ENCODE measurements at regions not wholly inside any gene's neighbourhood (a gene's known extent, or its start where the extent isn't known, plus 50 kb on each side); places are given as distances from the start of the nearest gene placed in this dataset.
A peak's percentile ranks its signal among the peaks of the same experiment; 100 is the strongest.

- ChIA-PET CTCF (interaction anchor here (0.6 kb wide), 1 partner anchor 21 kb away, joined by 3 read pairs; no protein-coding TSS in a partner anchor), POLR2A (interaction anchor here (0.7 kb wide), 1 partner anchor 721 kb away, joined by 3 read pairs; no protein-coding TSS in a partner anchor)
- Histone ChIP-seq H3K36me3 (ENCODE audit: control insufficient read depth in 2 of 3, insufficient read depth in 3 of 3, low read length in 3 of 3) (no peaks in the 10 kb centered on the region), H3K4me1 (ENCODE audit: control insufficient read depth in 2 of 2, insufficient read depth in 2 of 2, low read length in 2 of 2) (no peaks in the 10 kb centered on the region), H3K27me3 (ENCODE audit: control insufficient read depth in 2 of 2, insufficient read depth in 2 of 2, low read length in 2 of 2) (no peaks in the 10 kb centered on the region), H3K9me3 (ENCODE audit: control insufficient read depth in 2 of 3, low read length in 3 of 3) (no peaks in the 10 kb centered on the region), H3K4me3 (ENCODE audit: low read length) (no peak overlapping the region), H3K27ac (ENCODE audit: low read depth, low read length) (no peak overlapping the region)
- peaks cover 0 to 17% (median 0%) of the 10 kb centered on the region in 11 donors for H3K9me3 Mint-ChIP-seq
- intact Hi-C loops (cut with micrococcal nuclease): loop anchor here in 1 of 2 donors (5.0 kb wide), 1 partner anchor 85 kb away; no protein-coding TSS in a partner anchor
- peaks cover 0 to 15% (median 0%) of the 10 kb centered on the region in 5 donors for H3K27me3 Mint-ChIP-seq
- H3K36me3 Mint-ChIP-seq: peaks cover 0 to 14% (median 0%) of the 10 kb centered on the region in 5 donors
- ATAC-seq (no peak), DNase-seq (no peak)
- peaks cover 0 to 37% (median 0%) of the 10 kb centered on the region in 7 donors for H3K4me1 Mint-ChIP-seq
- no peak overlapping the region for H3K27ac Mint-ChIP-seq
- H3K4me3 Mint-ChIP-seq: peak overlapping the region in 1 of 10 donors; percentile 42
Measured at GRCh38 chr7:17057143-17057509, 175.3 kb upstream of the AGR3 start.

GRCh38 chr7:17058568-17058967, 176.8 kb upstream of the AGR3 start:
- CTCF ChIA-PET: no interaction called here
- POLR2A ChIA-PET: interaction anchor here (0.7 kb wide), 1 partner anchor 33 kb away, joined by 4 read pairs; no protein-coding TSS in a partner anchor
- Histone ChIP-seq H3K9me3 (ENCODE audit: control insufficient read depth in 2 of 3, low read length in 3 of 3) (no peaks in the 10 kb centered on the region), H3K4me1 (ENCODE audit: control insufficient read depth in 2 of 2, insufficient read depth in 2 of 2, low read length in 2 of 2) (no peaks in the 10 kb centered on the region), H3K36me3 (ENCODE audit: control insufficient read depth in 2 of 3, insufficient read depth in 3 of 3, low read length in 3 of 3) (no peaks in the 10 kb centered on the region), H3K4me3 (ENCODE audit: low read length) (no peak overlapping the region), H3K27ac (ENCODE audit: low read depth, low read length) (no peak overlapping the region), H3K27me3 (ENCODE audit: control insufficient read depth in 2 of 2, insufficient read depth in 2 of 2, low read length in 2 of 2) (no peaks in the 10 kb centered on the region)
- H3K36me3 Mint-ChIP-seq: peaks cover 0 to 8% (median 0%) of the 10 kb centered on the region in 5 donors
- H3K27ac Mint-ChIP-seq: no peak overlapping the region
- intact Hi-C loops (cut with micrococcal nuclease): loop anchor here in 1 of 2 donors (5.0 kb wide), 1 partner anchor 84 kb away; no protein-coding TSS in a partner anchor
- peaks cover 0 to 49% (median 0%) of the 10 kb centered on the region in 7 donors for H3K4me1 Mint-ChIP-seq
- peaks cover 0 to 12% (median 0%) of the 10 kb centered on the region in 11 donors for H3K9me3 Mint-ChIP-seq
- peak; percentile 55 for ATAC-seq
- H3K4me3 Mint-ChIP-seq: no peak overlapping the region
- peaks cover 0 to 8% (median 0%) of the 10 kb centered on the region in 5 donors for H3K27me3 Mint-ChIP-seq
- DNase-seq: no peak

DNA sequence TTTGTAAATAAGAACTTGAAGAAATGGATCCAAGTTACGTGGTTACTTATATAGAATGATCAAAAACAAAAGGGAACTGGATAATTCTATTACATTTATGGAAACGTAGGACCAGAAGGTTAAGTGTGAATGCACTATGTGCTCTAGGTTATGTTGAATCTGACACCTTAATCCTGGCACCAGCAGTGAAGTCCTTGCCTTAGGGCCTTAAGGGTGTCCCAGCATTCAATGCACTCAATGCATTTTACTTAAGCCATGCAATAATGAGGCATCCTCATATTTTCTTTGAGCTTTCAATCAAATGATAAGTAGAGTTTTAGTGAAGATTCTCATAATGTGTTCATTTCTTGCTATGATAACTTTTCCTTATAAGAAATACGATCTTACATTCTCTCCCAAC, 178.3 kb upstream of the AGR3 start:
- H3K27me3 Mint-ChIP-seq: no peaks in the 10 kb centered on the region
- Histone ChIP-seq H3K9me3 (ENCODE audit: control insufficient read depth in 2 of 3, low read length in 3 of 3) (no peaks in the 10 kb centered on the region), H3K4me3 (ENCODE audit: low read length) (no peak overlapping the region), H3K27me3 (ENCODE audit: control insufficient read depth in 2 of 2, insufficient read depth in 2 of 2, low read length in 2 of 2) (no peaks in the 10 kb centered on the region), H3K36me3 (ENCODE audit: control insufficient read depth in 2 of 3, insufficient read depth in 3 of 3, low read length in 3 of 3) (no peaks in the 10 kb centered on the region), H3K4me1 (ENCODE audit: control insufficient read depth in 2 of 2, insufficient read depth in 2 of 2, low read length in 2 of 2) (no peaks in the 10 kb centered on the region), H3K27ac (ENCODE audit: low read depth, low read length) (no peak overlapping the region)
- intact Hi-C loops (cut with micrococcal nuclease): loop anchor here in 1 of 2 donors (5.0 kb wide), 1 partner anchor 472 kb away; no protein-coding TSS in a partner anchor
- H3K4me1 Mint-ChIP-seq: peaks cover 0 to 46% (median 0%) of the 10 kb centered on the region in 7 donors
- H3K36me3 Mint-ChIP-seq: peaks cover 0 to 6% (median 0%) of the 10 kb centered on the region in 5 donors
- CTCF ChIA-PET: no interaction called here
- ATAC-seq: no peak
- no peak overlapping the region for H3K4me3 Mint-ChIP-seq
- POLR2A ChIA-PET: no interaction called here
- H3K9me3 Mint-ChIP-seq: peaks cover 0 to 9% (median 0%) of the 10 kb centered on the region in 11 donors
- H3K27ac Mint-ChIP-seq: no peak overlapping the region
- DNase-seq: no peak

GRCh38 chr7:17061443-17061842, 179.7 kb upstream of the AGR3 start:
- POLR2A ChIA-PET: no interaction called here
- Histone ChIP-seq H3K27me3 (ENCODE audit: control insufficient read depth in 2 of 2, insufficient read depth in 2 of 2, low read length in 2 of 2) (no peaks in the 10 kb centered on the region), H3K4me1 (ENCODE audit: control insufficient read depth in 2 of 2, insufficient read depth in 2 of 2, low read length in 2 of 2) (no peaks in the 10 kb centered on the region), H3K4me3 (ENCODE audit: low read length) (no peak overlapping the region), H3K36me3 (ENCODE audit: control insufficient read depth in 2 of 3, insufficient read depth in 3 of 3, low read length in 3 of 3) (no peaks in the 10 kb centered on the region), H3K9me3 (ENCODE audit: control insufficient read depth in 2 of 3, low read length in 3 of 3) (no peaks in the 10 kb centered on the region), H3K27ac (ENCODE audit: low read depth, low read length) (no peak overlapping the region)
- Mint-ChIP-seq H3K27me3 (peaks cover 0 to 5% (median 0%) of the 10 kb centered on the region in 5 donors), H3K36me3 (peaks cover 0 to 6% (median 0%) of the 10 kb centered on the region in 5 donors), H3K27ac (no peak overlapping the region), H3K4me1 (peaks cover 0 to 39% (median 0%) of the 10 kb centered on the region in 7 donors), H3K4me3 (no peak overlapping the region), H3K9me3 (peaks cover 0 to 3% (median 0%) of the 10 kb centered on the region in 11 donors)
- CTCF ChIA-PET: interaction anchor here (3.7 kb wide), 1 partner anchor 240 kb away, joined by 18 read pairs; no protein-coding TSS in a partner anchor
- ATAC-seq: no peak
- DNase-seq: no peak
- intact Hi-C loops (cut with micrococcal nuclease): loop anchor here in 1 of 2 donors (5.0 kb wide), 1 partner anchor 471 kb away; no protein-coding TSS in a partner anchor

GRCh38 chr7:17062151-17063044, 180.6 kb upstream of the AGR3 start:
- CTCF ChIA-PET: interaction anchor here (0.6 to 3.7 kb wide), 5 partner anchors 12 to 436 kb away, joined by 3 to 18 read pairs (median 3); no protein-coding TSS in a partner anchor
- H3K27me3 ChIP-seq (ENCODE audit: control insufficient read depth in 2 of 2, insufficient read depth in 2 of 2, low read length in 2 of 2): no peaks in the 10 kb centered on the region
- H3K36me3 Mint-ChIP-seq: peaks cover 0 to 6% (median 0%) of the 10 kb centered on the region in 5 donors
- POLR2A ChIA-PET: no interaction called here
- H3K9me3 ChIP-seq (ENCODE audit: control insufficient read depth in 2 of 3, low read length in 3 of 3): no peaks in the 10 kb centered on the region
- no peak overlapping the region for H3K27ac Mint-ChIP-seq
- H3K4me3 ChIP-seq (ENCODE audit: low read length): no peak overlapping the region
- peaks cover 0 to 5% (median 0%) of the 10 kb centered on the region in 5 donors for H3K27me3 Mint-ChIP-seq
- no peaks in the 10 kb centered on the region for H3K36me3 ChIP-seq (ENCODE audit: control insufficient read depth in 2 of 3, insufficient read depth in 3 of 3, low read length in 3 of 3)
- no peaks in the 10 kb centered on the region for H3K4me1 ChIP-seq (ENCODE audit: control insufficient read depth in 2 of 2, insufficient read depth in 2 of 2, low read length in 2 of 2)
- DNase-seq (no peak), ATAC-seq (no peak)
- H3K27ac ChIP-seq (ENCODE audit: low read depth, low read length): no peak overlapping the region
- peaks cover 0 to 32% (median 0%) of the 10 kb centered on the region in 7 donors for H3K4me1 Mint-ChIP-seq
- H3K4me3 Mint-ChIP-seq: no peak overlapping the region
- intact Hi-C loops (cut with micrococcal nuclease): loop anchor here (1.0 to 5.0 kb wide), 3 partner anchors 238 to 470 kb away; no protein-coding TSS in a partner anchor
- H3K9me3 Mint-ChIP-seq: peaks cover 0 to 5% (median 0%) of the 10 kb centered on the region in 11 donors

GRCh38 chr7:17063045-17063383, 181.2 kb upstream of the AGR3 start:
- Histone ChIP-seq H3K9me3 (ENCODE audit: control insufficient read depth in 2 of 3, low read length in 3 of 3) (no peaks in the 10 kb centered on the region), H3K4me1 (ENCODE audit: control insufficient read depth in 2 of 2, insufficient read depth in 2 of 2, low read length in 2 of 2) (no peaks in the 10 kb centered on the region), H3K27me3 (ENCODE audit: control insufficient read depth in 2 of 2, insufficient read depth in 2 of 2, low read length in 2 of 2) (no peaks in the 10 kb centered on the region), H3K4me3 (ENCODE audit: low read length) (no peak overlapping the region), H3K36me3 (ENCODE audit: control insufficient read depth in 2 of 3, insufficient read depth in 3 of 3, low read length in 3 of 3) (no peaks in the 10 kb centered on the region), H3K27ac (ENCODE audit: low read depth, low read length) (no peak overlapping the region)
- peak in 1 of 9 donors; percentile 2 for DNase-seq
- Mint-ChIP-seq H3K27ac (no peak overlapping the region), H3K36me3 (peaks cover 0 to 6% (median 0%) of the 10 kb centered on the region in 5 donors), H3K27me3 (peaks cover 0 to 5% (median 0%) of the 10 kb centered on the region in 5 donors), H3K4me3 (no peak overlapping the region), H3K4me1 (peaks cover 0 to 26% (median 0%) of the 10 kb centered on the region in 7 donors), H3K9me3 (peaks cover 0 to 5% (median 0%) of the 10 kb centered on the region in 11 donors)
- intact Hi-C loops (cut with micrococcal nuclease): loop anchor here (1.0 to 5.0 kb wide), 3 partner anchors 238 to 469 kb away; no protein-coding TSS in a partner anchor
- ChIA-PET POLR2A (no interaction called here), CTCF (interaction anchor here (0.6 to 3.7 kb wide), 5 partner anchors 11 to 436 kb away, joined by 3 to 18 read pairs (median 3); no protein-coding TSS in a partner anchor)
- ATAC-seq: no peak
